Neural cell (in vitro differentiated cells): ENCODE measurements at regions not wholly inside any gene's neighbourhood (a gene's known extent, or its start where the extent isn't known, plus 50 kb on each side); places are given as distances from the start of the nearest gene placed in this dataset.

ENCODE experiments used
- H2AFZ ChIP-seq: fragments of 200-600, 300-800 bp; sonication (generic), shearing (Covaris generic); 2 replicates; pipeline ENCODE4 v1.6.0; 2014; ENCODE audit warnings: low read depth, mild to moderate bottlenecking, antibody characterized with exemption, low read length, moderate library complexity
- H3F3A ChIP-seq: fragments of 200-600 bp; shearing (Covaris generic); 2 replicates; pipeline ENCODE4 v1.6.1; 2016; ENCODE audit warnings: mild to moderate bottlenecking, moderate library complexity, mixed read lengths, antibody characterized with exemption, low read length; ENCODE audit not compliant: insufficient read depth, poor library complexity, severe bottlenecking
- H3K27ac ChIP-seq: fragments of 200-600, 300-800 bp; sonication (generic), shearing (Covaris generic); 2 replicates; pipeline ENCODE4 v1.5.1; 2014; ENCODE audit warnings: mild to moderate bottlenecking, low read length, moderate library complexity
- H3K27me3 ChIP-seq: fragments of 300-800, 200-600 bp; sonication (generic), shearing (Covaris generic); 2 replicates; pipeline ENCODE4 v1.6.0; 2014; ENCODE audit warnings: mild to moderate bottlenecking, low read depth, low read length, moderate library complexity; ENCODE audit not compliant: insufficient read depth
- H3K36me3 ChIP-seq: fragments of 300-800, 200-600 bp; sonication (generic), shearing (Covaris generic); 2 replicates; pipeline ENCODE4 v1.5.1; 2014; ENCODE audit warnings: mild to moderate bottlenecking, antibody characterized with exemption, low read length, moderate library complexity; ENCODE audit not compliant: insufficient read depth
- H3K4me2 ChIP-seq: fragments of 300-800, 200-600 bp; sonication (generic), shearing (Covaris generic); 2 replicates; pipeline ENCODE4 v1.6.0; 2014; ENCODE audit warnings: mild to moderate bottlenecking, low read length
- H3K4me3 ChIP-seq: fragments of 300-800, 200-600 bp; sonication (generic), shearing (Covaris generic); 2 replicates; pipeline ENCODE4 v1.5.1; 2014; ENCODE audit warnings: mild to moderate bottlenecking, low read length, moderate library complexity
- H3K79me2 ChIP-seq: fragments of 200-600 bp; shearing (Covaris generic); replicated peaks from 2 replicates; pipeline ENCODE4 v1.6.0; 2014; ENCODE audit warnings: mild to moderate bottlenecking, low read length, moderate library complexity; ENCODE audit not compliant: insufficient read depth
- H3K9ac ChIP-seq: fragments of 300-800, 200-600 bp; sonication (generic), shearing (Covaris generic); 2 replicates; pipeline ENCODE4 v1.6.1; 2016; ENCODE audit warnings: mild to moderate bottlenecking, low read length, mixed read lengths
- H3K9me2 ChIP-seq: fragments of 200-600 bp; shearing (Covaris generic); 2 replicates; pipeline ENCODE4 v1.6.1; 2016; ENCODE audit warnings: mild to moderate bottlenecking, low read length, mixed read lengths; ENCODE audit not compliant: insufficient read depth
- H3K9me3 ChIP-seq: fragments of 200-600, 300-800 bp; sonication (generic), shearing (Covaris generic); 2 replicates; pipeline ENCODE4 v1.6.1; 2016; ENCODE audit warnings: mild to moderate bottlenecking, mixed run types, low read length, moderate library complexity, mixed read lengths
- H4K20me1 ChIP-seq: fragments of 200-600 bp; shearing (Covaris generic); 2 replicates; pipeline ENCODE4 v1.6.1; 2016; ENCODE audit warnings: mild to moderate bottlenecking, mixed run types; ENCODE audit not compliant: insufficient read depth
- CTCF ChIP-seq: fragments of 450-650 bp; IDR thresholded peaks from 2 replicates; pipeline ENCODE4 v1.5.1; 2014; ENCODE audit warnings: antibody characterized with exemption, mild to moderate bottlenecking, moderate library complexity; ENCODE audit not compliant: poor library complexity, severe bottlenecking
- EP300 ChIP-seq: fragments of 450-650 bp; conservative IDR thresholded peaks from 2 replicates; pipeline ENCODE4 v1.6.1; 2014; ENCODE audit warnings: antibody characterized with exemption, mild to moderate bottlenecking, moderate library complexity; ENCODE audit not compliant: poor library complexity, severe bottlenecking
- EZH2 ChIP-seq: fragments of 200-600, 300-800 bp; shearing (Covaris generic), sonication (generic); IDR thresholded peaks from 2 replicates; pipeline ENCODE4 v1.6.1; 2014; ENCODE audit warnings: antibody characterized with exemption, low read length, borderline replicate concordance, mild to moderate bottlenecking; ENCODE audit not compliant: insufficient read depth, poor library complexity, severe bottlenecking
- MXI1 ChIP-seq: fragments of 450-650 bp; conservative IDR thresholded peaks from 2 replicates; pipeline ENCODE4 v1.6.1; 2014; ENCODE audit warnings: antibody characterized with exemption, mild to moderate bottlenecking; ENCODE audit not compliant: poor library complexity, severe bottlenecking
- POLR2AphosphoS5 ChIP-seq: IDR thresholded peaks from 2 replicates; pipeline ENCODE4 v1.6.1; 2012
- RAD21 ChIP-seq: fragments of 450-650 bp; conservative IDR thresholded peaks from 2 replicates; pipeline ENCODE4 v1.6.1; 2014; ENCODE audit warnings: antibody characterized with exemption, mild to moderate bottlenecking, moderate library complexity
- REST ChIP-seq: IDR thresholded peaks from 2 replicates; pipeline ENCODE4 v1.6.1; 2012; ENCODE audit warnings: borderline replicate concordance
- SMC3 ChIP-seq: fragments of 450-650 bp; conservative IDR thresholded peaks from 2 replicates; pipeline ENCODE4 v1.6.1; 2014; ENCODE audit warnings: antibody characterized with exemption, mild to moderate bottlenecking, moderate library complexity; ENCODE audit not compliant: poor library complexity
- TAF1 ChIP-seq: IDR thresholded peaks from 2 replicates; pipeline ENCODE4 v1.6.1; 2012; ENCODE audit warnings: low read depth

GRCh38 chr2:52036024-52036423, 1004.1 kb upstream of the NRXN1 start:
- Histone ChIP-seq H4K20me1 (no peaks in the 10 kb centered on the region), H3K36me3 (no peaks in the 10 kb centered on the region), H3K79me2 (no peaks in the 10 kb centered on the region), H3K4me3 (no peak overlapping the region), H3K9me3 (no peaks in the 10 kb centered on the region), H3K4me2 (no peak overlapping the region), H3K27ac (no peak overlapping the region), H3K27me3 (no peaks in the 10 kb centered on the region), H3K9ac (no peak overlapping the region), H3K9me2 (no peaks in the 10 kb centered on the region), H2AFZ (no peak overlapping the region), H3F3A (no peaks in the 10 kb centered on the region)
- TF ChIP-seq RAD21 (no peak), SMC3 (no peak), REST (no peak), EZH2 (no peak), MXI1 (no peak), CTCF (no peak), EP300 (no peak), POLR2AphosphoS5 (no peak), TAF1 (no peak)

GRCh38 chr2:52035391-52035790, 1003.5 kb upstream of the NRXN1 start:
- TF ChIP-seq TAF1 (no peak), REST (no peak), MXI1 (no peak), RAD21 (no peak), EZH2 (no peak), SMC3 (no peak), POLR2AphosphoS5 (no peak), EP300 (no peak), CTCF (no peak)
- Histone ChIP-seq H3K4me2 (no peak overlapping the region), H3K27me3 (no peaks in the 10 kb centered on the region), H3K9me3 (no peaks in the 10 kb centered on the region), H3K27ac (no peak overlapping the region), H3K9me2 (no peaks in the 10 kb centered on the region), H2AFZ (no peak overlapping the region), H3K9ac (no peak overlapping the region), H4K20me1 (no peaks in the 10 kb centered on the region), H3K79me2 (no peaks in the 10 kb centered on the region), H3K4me3 (no peak overlapping the region), H3K36me3 (no peaks in the 10 kb centered on the region), H3F3A (no peaks in the 10 kb centered on the region)
